H1 (cell line): ENCODE measurements at regions not wholly inside any gene's neighbourhood (a gene's known extent, or its start where the extent isn't known, plus 50 kb on each side); places are given as distances from the start of the nearest gene placed in this dataset.

Source experiments
- GTF2F1 ChIP-seq: IDR thresholded peaks from 2 replicates; pipeline ENCODE4 v1.6.1; 2012; ENCODE audit warnings: low read depth, low read length, improper control_type of control experiment, borderline replicate concordance
- JUND ChIP-seq: IDR thresholded peaks from 2 replicates; pipeline ENCODE4 v1.6.1; 2011; ENCODE audit warnings: mild to moderate bottlenecking, improper control_type of control experiment, low read length
- POLR2A ChIP-seq, 2 experiments: IDR thresholded peaks; 1 replicate in 1 of 2; 2 replicates in 1 of 2; pipeline ENCODE4 v1.6.1; 2011; ENCODE audit warnings: low read depth in 2 of 2, low read length in 2 of 2, mild to moderate bottlenecking in 2 of 2; ENCODE audit errors: control extremely low read depth in 1 of 2
- POLR2AphosphoS5 ChIP-seq: IDR thresholded peaks from 2 replicates; pipeline ENCODE4 v1.6.1; 2011; ENCODE audit warnings: low read depth, low read length
- SAP30 ChIP-seq: fragments of 300-600 bp; sonication (generic); IDR thresholded peaks from 2 replicates; pipeline ENCODE4 v1.7.1; 2012; ENCODE audit warnings: low read length, moderate library complexity, mild to moderate bottlenecking, inconsistent platforms; ENCODE audit not compliant: insufficient read depth, insufficient replicate concordance
- TBP ChIP-seq: IDR thresholded peaks from 2 replicates; pipeline ENCODE4 v1.6.1; 2011; ENCODE audit warnings: low read depth, low read length, improper control_type of control experiment

GRCh38 chr15:53462651-53463050 is 296.8 kb downstream of the WDR72 start (continued):
- TF ChIP-seq JUND (no peak), POLR2AphosphoS5 (no peak), SAP30 (no peak), TBP (no peak), POLR2A (IDR thresholded peaks at IDR 0.05; ENCODE audit: control extremely low read depth in 1 of 2, low read depth in 2 of 2, low read length in 2 of 2) (no peak), GTF2F1 (no peak)
